ENCODE measurements at regions not wholly inside any gene's neighbourhood (a gene's known extent, or its start where the extent isn't known, plus 50 kb on each side); places are given as distances from the start of the nearest gene placed in this dataset.
A peak's percentile ranks its signal among the peaks of the same experiment; 100 is the strongest.
"Not testable (repeated sequence)": the region's sequence is repeated elsewhere in the genome, so short reads cannot be mapped to it uniquely, and the experiment has no call there.

GRCh38 chr1:273772-274171, 177.7 kb downstream of the OR4F29 start:
- DNase-seq (ENCODE audit: low spot score); in situ Hi-C loops (cut with HindIII; ENCODE audit: low sequenced_read_pairs): not testable (repeated sequence)

- in situ Hi-C loops (cut with HindIII; ENCODE audit: low sequenced_read_pairs), result not testable (repeated sequence)
Observed at GRCh38 chr1:267815-268214, 183.7 kb downstream of the OR4F29 start.

More at GRCh38 chr1:267815-268214, 183.7 kb downstream of the OR4F29 start:
- DNase-seq (ENCODE audit: low spot score), result peak; percentile 16

All from G401 (cell line).